Smooth muscle cell (in vitro differentiated cells): ENCODE measurements at regions not wholly inside any gene's neighbourhood (a gene's known extent, or its start where the extent isn't known, plus 50 kb on each side); places are given as distances from the start of the nearest gene placed in this dataset.

Source experiments
- DNase-seq: peaks from one replicate; lab custom pipeline; 2025; ENCODE audit not compliant: unreplicated experiment; lab: John Stamatoyannopoulos, UW
- H2AFZ ChIP-seq: fragments of 200-600 bp; sonication (generic); 2 replicates; pipeline ENCODE4 v1.6.0; 2016; ENCODE audit warnings: antibody characterized with exemption, low read depth, mild to moderate bottlenecking
- H3F3A ChIP-seq: fragments of 200-600 bp; sonication (generic); 2 replicates; pipeline ENCODE4 v1.6.0; 2017; ENCODE audit warnings: antibody characterized with exemption, low read depth
- H3K27ac ChIP-seq: fragments of 200-600 bp; sonication (generic); 2 replicates; pipeline ENCODE4 v1.5.1; 2016; ENCODE audit warnings: low read depth, mild to moderate bottlenecking
- H3K27me3 ChIP-seq: fragments of 200-600 bp; sonication (generic); 2 replicates; pipeline ENCODE4 v1.6.1; 2016; ENCODE audit warnings: low read depth, mild to moderate bottlenecking
- H3K36me3 ChIP-seq: fragments of 200-600 bp; sonication (generic); 2 replicates; pipeline ENCODE4 v1.5.1; 2016; ENCODE audit warnings: low read depth
- H3K4me1 ChIP-seq: fragments of 200-600 bp; sonication (generic); 2 replicates; pipeline ENCODE4 v1.5.1; 2016; ENCODE audit warnings: low read depth
- H3K4me2 ChIP-seq: fragments of 200-600 bp; sonication (generic); 2 replicates; pipeline ENCODE4 v1.6.0; 2016; ENCODE audit warnings: mild to moderate bottlenecking
- H3K4me3 ChIP-seq: fragments of 200-600 bp; sonication (generic); 2 replicates; pipeline ENCODE4 v1.5.1; 2016; ENCODE audit warnings: mild to moderate bottlenecking
- H3K79me2 ChIP-seq: fragments of 200-600 bp; sonication (generic); 2 replicates; pipeline ENCODE4 v1.6.0; 2016; ENCODE audit warnings: low read depth, mild to moderate bottlenecking
- H3K9ac ChIP-seq: fragments of 200-600 bp; sonication (generic); 2 replicates; pipeline ENCODE4 v1.6.0; 2016; ENCODE audit warnings: low read depth
- H3K9me3 ChIP-seq: fragments of 200-600 bp; sonication (generic); replicated peaks from 2 replicates; pipeline ENCODE4 v1.5.1; 2016; ENCODE audit warnings: low read depth
- H4K20me1 ChIP-seq: fragments of 200-600 bp; sonication (generic); 2 replicates; pipeline ENCODE4 v1.6.0; 2016; ENCODE audit warnings: low read depth
- WGBS: methylation state at CpG from one replicate; pipeline ENCODE4 v1.1.7; 2016; ENCODE audit warnings: low lambda C conversion rate; 5-methylcytosine and 5-hydroxymethylcytosine counted together
- TF ChIP-seq, protein P1 (sequence below): fragments of 200-600 bp; sonication (generic); IDR thresholded peaks from 2 replicates; pipeline ENCODE4 v1.5.1; 2017; ENCODE audit warnings: borderline replicate concordance, mild to moderate bottlenecking, antibody characterized with exemption; ENCODE audit not compliant: insufficient read depth, poor library complexity, severe bottlenecking

DNA sequence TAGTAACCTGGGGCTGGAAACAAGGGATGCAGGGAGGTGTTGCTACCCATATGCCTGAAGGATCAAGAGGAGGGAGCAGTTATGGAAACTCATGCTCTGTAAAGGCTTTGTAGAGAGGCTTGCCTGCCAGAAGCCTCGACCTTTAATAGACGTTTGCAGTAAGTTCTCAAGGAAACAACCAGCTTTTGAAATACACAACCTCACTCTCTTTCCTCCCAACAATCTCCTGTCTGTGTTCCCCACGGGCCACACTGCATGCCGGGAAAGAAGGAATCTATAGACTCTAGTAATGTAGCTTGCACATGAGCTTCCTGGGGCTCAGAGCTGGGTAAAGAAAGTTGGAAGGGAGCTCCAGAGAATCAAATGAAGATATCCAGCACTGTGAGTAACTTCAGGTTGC lies 101.6 kb upstream of the PACRGL start:
- no peaks in the 10 kb centered on the region for H3K9me3 ChIP-seq
- H3K36me3 ChIP-seq = peaks cover 5% of the 10 kb centered on the region
- H3K9ac ChIP-seq = no peak overlapping the region
- no peak overlapping the region for H3K27ac ChIP-seq
- no peaks in the 10 kb centered on the region for H3K4me1 ChIP-seq
- no peaks in the 10 kb centered on the region for H3K79me2 ChIP-seq
- no peaks in the 10 kb centered on the region for H4K20me1 ChIP-seq
- no peak overlapping the region for H3K4me2 ChIP-seq
- no peak overlapping the region for H3K4me3 ChIP-seq
- H2AFZ ChIP-seq = no peak overlapping the region
- H3F3A ChIP-seq = no peaks in the 10 kb centered on the region
- DNase-seq = no peak
- TF ChIP-seq, protein P1, sequence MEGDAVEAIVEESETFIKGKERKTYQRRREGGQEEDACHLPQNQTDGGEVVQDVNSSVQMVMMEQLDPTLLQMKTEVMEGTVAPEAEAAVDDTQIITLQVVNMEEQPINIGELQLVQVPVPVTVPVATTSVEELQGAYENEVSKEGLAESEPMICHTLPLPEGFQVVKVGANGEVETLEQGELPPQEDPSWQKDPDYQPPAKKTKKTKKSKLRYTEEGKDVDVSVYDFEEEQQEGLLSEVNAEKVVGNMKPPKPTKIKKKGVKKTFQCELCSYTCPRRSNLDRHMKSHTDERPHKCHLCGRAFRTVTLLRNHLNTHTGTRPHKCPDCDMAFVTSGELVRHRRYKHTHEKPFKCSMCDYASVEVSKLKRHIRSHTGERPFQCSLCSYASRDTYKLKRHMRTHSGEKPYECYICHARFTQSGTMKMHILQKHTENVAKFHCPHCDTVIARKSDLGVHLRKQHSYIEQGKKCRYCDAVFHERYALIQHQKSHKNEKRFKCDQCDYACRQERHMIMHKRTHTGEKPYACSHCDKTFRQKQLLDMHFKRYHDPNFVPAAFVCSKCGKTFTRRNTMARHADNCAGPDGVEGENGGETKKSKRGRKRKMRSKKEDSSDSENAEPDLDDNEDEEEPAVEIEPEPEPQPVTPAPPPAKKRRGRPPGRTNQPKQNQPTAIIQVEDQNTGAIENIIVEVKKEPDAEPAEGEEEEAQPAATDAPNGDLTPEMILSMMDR = no peak
- H3K27me3 ChIP-seq = no peaks in the 10 kb centered on the region
- WGBS = 94% methylated on average over 4 of the region's 4 CpGs

DNA sequence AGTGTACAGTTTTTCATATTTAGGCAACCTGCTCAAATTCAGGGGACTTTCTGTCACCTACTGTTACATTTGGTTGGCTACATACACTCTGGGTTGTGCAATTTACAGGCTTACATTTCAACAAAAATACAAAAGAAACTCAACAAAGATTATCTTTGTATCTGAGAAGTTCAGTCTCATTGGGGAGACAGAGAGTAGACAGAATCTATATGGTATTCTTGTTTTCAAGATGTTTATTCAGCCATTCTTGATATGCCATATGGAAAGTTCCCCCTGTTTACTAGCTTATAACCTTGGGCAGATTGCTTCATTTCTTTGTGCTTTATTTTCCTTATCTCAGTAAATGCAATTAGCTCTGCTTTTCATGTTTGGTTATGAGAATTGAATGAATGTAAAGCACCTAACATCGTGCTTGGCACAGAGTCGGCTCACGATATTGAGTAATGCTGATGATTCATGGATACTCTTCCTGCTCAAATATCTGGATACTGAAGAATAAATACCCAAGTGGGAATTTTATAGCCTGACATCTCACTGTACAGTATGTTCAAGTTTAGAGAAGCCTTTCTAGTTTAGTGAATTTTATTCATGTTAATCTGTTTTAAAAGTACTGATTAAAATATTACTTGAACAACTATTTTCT lies 96.5 kb upstream of the PACRGL start:
- Histone ChIP-seq H3K27ac (no peak overlapping the region), H3K4me1 (no peaks in the 10 kb centered on the region), H4K20me1 (no peaks in the 10 kb centered on the region), H3K9me3 (no peaks in the 10 kb centered on the region), H3F3A (no peaks in the 10 kb centered on the region), H3K9ac (no peak overlapping the region), H3K27me3 (no peaks in the 10 kb centered on the region), H3K79me2 (no peaks in the 10 kb centered on the region), H3K4me2 (no peak overlapping the region), H3K36me3 (no peaks in the 10 kb centered on the region), H2AFZ (no peak overlapping the region), H3K4me3 (no peak overlapping the region)
- no peak for DNase-seq
- 67% methylated on average over 3 of the region's 3 CpGs for WGBS
- TF ChIP-seq, protein P1 = no peak

DNA sequence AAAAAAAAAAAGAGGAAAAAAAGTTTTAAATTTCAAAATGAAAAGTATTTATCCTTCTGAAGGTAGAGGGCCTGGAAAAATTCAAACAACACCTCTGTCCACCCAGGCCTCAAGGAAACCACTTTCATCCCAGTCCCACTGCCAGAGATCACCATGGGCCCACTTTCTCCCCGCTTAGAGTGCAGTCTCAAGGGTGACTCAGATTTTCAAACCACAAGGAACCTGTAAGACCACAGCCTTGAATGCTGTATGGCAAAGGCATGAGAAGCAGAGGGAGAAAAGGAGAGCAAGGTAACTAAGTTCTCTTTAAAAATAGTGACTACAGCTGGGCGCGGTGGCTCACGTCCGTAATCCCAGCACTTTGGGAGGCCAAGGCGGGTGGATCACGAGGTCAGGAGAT lies 87.9 kb upstream of the PACRGL start:
- Histone ChIP-seq H3K9ac (no peak overlapping the region), H2AFZ (no peak overlapping the region), H3K4me1 (no peaks in the 10 kb centered on the region), H3K36me3 (no peaks in the 10 kb centered on the region), H3F3A (no peaks in the 10 kb centered on the region), H3K27me3 (no peaks in the 10 kb centered on the region), H3K9me3 (no peaks in the 10 kb centered on the region), H3K27ac (no peak overlapping the region), H4K20me1 (no peaks in the 10 kb centered on the region), H3K4me2 (no peak overlapping the region), H3K79me2 (no peaks in the 10 kb centered on the region), H3K4me3 (no peak overlapping the region)
- no peak for DNase-seq
- TF ChIP-seq, protein P1 = no peak
- 79% methylated on average over 7 of the region's 7 CpGs for WGBS

DNA sequence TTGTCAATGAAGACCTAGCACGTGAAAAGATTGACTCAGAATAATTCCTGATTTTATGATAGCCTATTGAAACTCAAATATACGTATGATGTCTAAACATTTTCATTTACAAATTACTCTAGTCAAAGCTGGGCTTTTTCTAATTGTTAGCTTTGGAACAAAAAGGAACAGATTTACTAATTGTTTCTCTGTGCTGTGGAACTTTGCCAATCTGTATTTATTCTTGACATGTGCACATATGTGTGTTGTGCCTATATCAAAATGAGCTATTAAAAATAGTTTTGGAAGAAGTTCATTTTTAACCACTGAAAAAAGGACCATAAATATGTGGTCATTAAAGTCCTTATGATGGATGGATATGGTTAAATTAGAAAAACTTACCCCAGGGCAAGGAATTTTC lies 85.4 kb upstream of the PACRGL start:
- DNase-seq = no peak
- Histone ChIP-seq H3K27me3 (no peaks in the 10 kb centered on the region), H3K4me3 (no peak overlapping the region), H3K9ac (no peak overlapping the region), H3K27ac (no peak overlapping the region), H3K79me2 (no peaks in the 10 kb centered on the region), H4K20me1 (no peaks in the 10 kb centered on the region), H3K4me1 (peaks cover 6% of the 10 kb centered on the region), H3K9me3 (no peaks in the 10 kb centered on the region), H3K36me3 (no peaks in the 10 kb centered on the region), H2AFZ (no peak overlapping the region), H3K4me2 (no peak overlapping the region), H3F3A (no peaks in the 10 kb centered on the region)
- TF ChIP-seq, protein P1 = no peak
- 90% methylated on average over 2 of the region's 2 CpGs for WGBS
